HepG2 (cell line): ENCODE measurements at regions not wholly inside any gene's neighbourhood (a gene's known extent, or its start where the extent isn't known, plus 50 kb on each side); places are given as distances from the start of the nearest gene placed in this dataset.

Source experiments
- ATAC-seq: fragments of 200-7000 bp; cut with Tn5 transposase; 3 replicates; pipeline ENCODE4 v1.9.1; 2020; ENCODE audit warnings: mild to moderate bottlenecking, moderate library complexity
- BruUV-seq: library from RNA; stranded (reverse); fragments of 400-500 nt; replicated peaks from 2 replicates; lab custom pipeline; 2021; lab: Mats Ljungman, UMichigan
- CTCF ChIA-PET: fragments of 300-600 bp; formaldehyde crosslinking; extraction: SDS; loops from one replicate; lab custom pipeline; 2021; ENCODE audit warnings: low total read pairs, inconsistent platforms, low intra/inter-chr PET ratio; lab: Yijun Ruan, JAX
- POLR2A ChIA-PET: fragments of 350-600 bp; sonication (Branson Sonifier 250); formaldehyde crosslinking; loops from one replicate; lab custom pipeline; 2020; ENCODE audit warnings: antibody characterized with exemption, inconsistent platforms; lab: Yijun Ruan, JAX
- DNase-seq: peaks from one replicate; pipeline ENCODE4 v3.0.0-alpha.2; 2015; ENCODE audit warnings: low spot score
- FAIRE-seq: peaks from 3 replicates; lab custom pipeline; 2011; peaks lifted over from hg19 to GRCh38; lab: Jason Lieb, UNC
- H2AFZ ChIP-seq: one replicate; pipeline ENCODE4 v1.6.1; 2011; ENCODE audit warnings: low read length, inconsistent platforms
- H3K27ac ChIP-seq: fragments of 300-600 bp; 3 replicates; pipeline ENCODE4 v1.8.0; 2011; ENCODE audit warnings: mixed run types, mild to moderate bottlenecking, mixed read lengths, low read length, inconsistent platforms; ENCODE audit not compliant: insufficient read depth; ENCODE audit errors: extremely low read length
- H3K27me3 ChIP-seq, 2 experiments: fragments of 200-600 bp in 1 of 2; 2 replicates in 1 of 2; 3 replicates in 1 of 2; pipeline versions ENCODE4 v1.6.0 to v1.8.0; 2011; ENCODE audit warnings: low read length in 2 of 2, mild to moderate bottlenecking in 2 of 2, moderate library complexity in 2 of 2, inconsistent platforms in 1 of 2; ENCODE audit not compliant: insufficient read depth in 2 of 2, control insufficient read depth in 1 of 2
- H3K36me3 ChIP-seq, 2 experiments: fragments of 200-600 bp in 1 of 2; replicated peaks in 1 of 2; 2 replicates in 1 of 2; 3 replicates in 1 of 2; pipeline versions ENCODE4 v1.5.1 to v1.8.0; 2011; ENCODE audit warnings: low read length in 2 of 2, inconsistent platforms in 1 of 2; ENCODE audit not compliant: insufficient read depth in 2 of 2, control insufficient read depth in 1 of 2
- H3K4me1 ChIP-seq: 2 replicates; pipeline ENCODE4 v1.5.1; 2012; ENCODE audit warnings: low read length, inconsistent platforms; ENCODE audit not compliant: insufficient read depth
- H3K4me2 ChIP-seq: 2 replicates; pipeline ENCODE4 v1.6.0; 2011; ENCODE audit warnings: low read depth, low read length, inconsistent platforms
- H3K4me3 ChIP-seq, 3 experiments: fragments of 200-600 bp in 1 of 3; sonication (generic), shearing (Covaris generic) in 1 of 3; replicated peaks in 1 of 3; 2 replicates each; pipeline ENCODE4 v1.5.1; 2011 to 2016; ENCODE audit warnings: low read length in 3 of 3, inconsistent platforms in 2 of 3, low read depth in 2 of 3, mild to moderate bottlenecking in 2 of 3, control low read depth in 1 of 3, mixed read lengths in 1 of 3; ENCODE audit not compliant: insufficient read depth in 1 of 3
- H3K79me2 ChIP-seq: one replicate; pipeline ENCODE4 v1.6.1; 2011; ENCODE audit warnings: low read length, inconsistent platforms; ENCODE audit not compliant: insufficient read depth
- H3K9ac ChIP-seq: 2 replicates; pipeline ENCODE4 v1.6.0; 2011; ENCODE audit warnings: mild to moderate bottlenecking, low read depth, low read length, inconsistent platforms; ENCODE audit not compliant: insufficient read depth
- H3K9me3 ChIP-seq: 2 replicates; pipeline ENCODE4 v1.5.1; 2012; ENCODE audit warnings: mild to moderate bottlenecking, low read length
- H4K20me1 ChIP-seq: 2 replicates; pipeline ENCODE4 v1.6.0; 2011; ENCODE audit warnings: inconsistent platforms, mild to moderate bottlenecking, low read length, moderate library complexity; ENCODE audit not compliant: insufficient read depth
- AKAP8 ChIP-seq: sonication (generic); formaldehyde crosslinking; IDR thresholded peaks from 2 replicates; pipeline ENCODE4 v1.5.1; 2020; ENCODE audit warnings: mild to moderate bottlenecking, missing genetic modification reagents
- ASH2L ChIP-seq: fragments of 300-600, 200-600 bp; sonication (generic); IDR thresholded peaks from 2 replicates; pipeline ENCODE4 v1.7.0; 2017; ENCODE audit warnings: low read depth, mild to moderate bottlenecking, moderate library complexity, mixed read lengths, low read length; ENCODE audit not compliant: insufficient read length
- DNMT1 ChIP-seq: sonication (generic); formaldehyde crosslinking; IDR thresholded peaks from 2 replicates; pipeline ENCODE4 v1.5.1; 2020; ENCODE audit warnings: mild to moderate bottlenecking, missing genetic modification reagents
- DR1 ChIP-seq: sonication (generic); formaldehyde crosslinking; IDR thresholded peaks from 2 replicates; pipeline ENCODE4 v1.8.0; 2021; ENCODE audit warnings: mild to moderate bottlenecking, missing genetic modification reagents, inconsistent platforms
- GLI4 ChIP-seq: sonication (generic); formaldehyde crosslinking; IDR thresholded peaks from 2 replicates; pipeline ENCODE4 v1.5.1; 2020; ENCODE audit warnings: missing genetic modification reagents, mild to moderate bottlenecking, moderate library complexity, borderline replicate concordance
- NR0B2 ChIP-seq: sonication (generic); formaldehyde crosslinking; IDR thresholded peaks from 2 replicates; pipeline ENCODE4 v1.4.0; 2020; ENCODE audit warnings: mild to moderate bottlenecking, missing genetic modification reagents
- PHB2 ChIP-seq: fragments of 450-650 bp; IDR thresholded peaks from 2 replicates; pipeline ENCODE4 v1.6.1; 2018; ENCODE audit not compliant: partially characterized antibody
- PLRG1 ChIP-seq: fragments of 450-650 bp; conservative IDR thresholded peaks from 2 replicates; pipeline ENCODE4 v1.6.1; 2016
- POLR2AphosphoS2 ChIP-seq: IDR thresholded peaks from 2 replicates; pipeline ENCODE4 v1.6.1; 2011; ENCODE audit warnings: low read depth, low read length, improper control_type of control experiment
- REL ChIP-seq: sonication (generic); formaldehyde crosslinking; conservative IDR thresholded peaks from 2 replicates; pipeline ENCODE4 v1.8.0; 2022; ENCODE audit warnings: mild to moderate bottlenecking, missing genetic modification reagents, moderate library complexity
- SMARCE1 ChIP-seq: fragments of 450-650 bp; IDR thresholded peaks from 2 replicates; pipeline ENCODE4 v1.6.1; 2017; ENCODE audit warnings: borderline replicate concordance
- TSC22D2 ChIP-seq: sonication (generic); formaldehyde crosslinking; IDR thresholded peaks from 2 replicates; pipeline ENCODE4 v1.5.1; 2020; ENCODE audit warnings: missing genetic modification reagents, mild to moderate bottlenecking, borderline replicate concordance
- ZFP1 ChIP-seq: IDR thresholded peaks from 2 replicates; pipeline ENCODE4 v1.6.1; 2016
- ZNF180 ChIP-seq: sonication (generic); formaldehyde crosslinking; IDR thresholded peaks from 2 replicates; pipeline ENCODE4 v1.4.0; 2020; ENCODE audit warnings: low read depth, missing genetic modification reagents, borderline replicate concordance
- ZNF296 ChIP-seq: sonication (generic); formaldehyde crosslinking; conservative IDR thresholded peaks from 2 replicates; pipeline ENCODE4 v1.5.0; 2020; ENCODE audit warnings: mild to moderate bottlenecking, missing genetic modification reagents
- ZNF557 ChIP-seq: sonication (generic); formaldehyde crosslinking; IDR thresholded peaks from 2 replicates; pipeline ENCODE4 v1.4.0; 2020; ENCODE audit warnings: missing genetic modification reagents
- ZNF615 ChIP-seq: sonication (generic); formaldehyde crosslinking; IDR thresholded peaks from 2 replicates; pipeline ENCODE4 v1.5.0; 2020; ENCODE audit warnings: mild to moderate bottlenecking, missing genetic modification reagents, borderline replicate concordance
- ZSCAN21 ChIP-seq: sonication (generic); formaldehyde crosslinking; IDR thresholded peaks from 2 replicates; pipeline ENCODE4 v1.8.0; 2022; ENCODE audit warnings: mild to moderate bottlenecking, missing genetic modification reagents, moderate library complexity, borderline replicate concordance
- WGBS: methylation state at CpG from one replicate; pipeline ENCODE4 v1.1.6; 2017; ENCODE audit warnings: low lambda C conversion rate; 5-methylcytosine and 5-hydroxymethylcytosine counted together
- in situ Hi-C: cut with HindIII; loops from 2 replicates; pipeline ENCODE4 v1.10.0; 2017; ENCODE audit warnings: low pct_unique_long_range_greater_than_20kb; ENCODE audit not compliant: extremely low pct_ligation_motif_present
- intact Hi-C: fragments of 100-400 bp; cut with micrococcal nuclease; formaldehyde crosslinking; loops from one replicate; pipeline ENCODE4 v1.10.0; 2022; ENCODE audit not compliant: unreplicated experiment
- TF ChIP-seq, protein P1 (sequence below): sonication (generic); formaldehyde crosslinking; conservative IDR thresholded peaks from 2 replicates; pipeline ENCODE4 v1.4.0; 2020; ENCODE audit warnings: mild to moderate bottlenecking, missing genetic modification reagents, moderate library complexity
- TF ChIP-seq, protein P2 (sequence below): sonication (generic); formaldehyde crosslinking; IDR thresholded peaks from 2 replicates; pipeline ENCODE4 v1.5.1; 2020; ENCODE audit warnings: mild to moderate bottlenecking, missing genetic modification reagents, moderate library complexity

DNA sequence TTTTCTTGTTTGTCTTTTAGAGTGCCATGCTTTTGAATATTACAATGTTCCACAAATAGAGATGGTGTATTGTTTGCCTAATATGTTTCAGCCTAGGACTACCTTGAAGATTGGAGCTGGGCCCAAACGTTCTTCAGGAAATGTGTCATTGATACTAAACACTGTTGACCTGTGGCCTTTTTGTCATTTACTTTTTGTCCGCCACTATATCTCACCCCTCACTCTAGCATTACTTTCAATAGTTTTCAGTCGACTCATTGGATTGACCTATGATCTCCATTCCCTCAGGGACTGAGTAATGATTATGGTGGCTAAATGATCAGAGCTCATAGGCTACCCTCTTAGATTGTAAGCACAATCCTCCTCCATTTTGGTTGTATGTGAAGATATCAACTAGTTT, 115.8 kb downstream of the NUDT12 start:
- in situ Hi-C loops: no loop called here
- POLR2A ChIA-PET: no interaction called here
- intact Hi-C loops: no loop called here

More for the DNA sequence above, 115.8 kb downstream of the NUDT12 start:
- Histone ChIP-seq H3K36me3 (no peaks in the 10 kb centered on the region), H3K9ac (no peak overlapping the region), H3K27ac (no peak overlapping the region), H3K4me3 (no peak overlapping the region), H2AFZ (no peak overlapping the region), H3K79me2 (no peaks in the 10 kb centered on the region), H3K27me3 (no peaks in the 10 kb centered on the region)
- BruUV-seq: no TSS peak
- no peak for FAIRE-seq
- TF ChIP-seq PHB2: no peak
- no peak for TF ChIP-seq ZFP1
- no peak for TF ChIP-seq AKAP8 (CRISPR knock-in tag)
- TF ChIP-seq REL: no peak
- TF ChIP-seq ZNF557 (CRISPR knock-in tag): no peak
- no peak for TF ChIP-seq DNMT1
- TF ChIP-seq POLR2AphosphoS2: no peak
- no peak for TF ChIP-seq ASH2L
- TF ChIP-seq TSC22D2 (CRISPR knock-in tag): no peak
- TF ChIP-seq GLI4 (CRISPR knock-in tag): no peak
- TF ChIP-seq ZNF296 (CRISPR knock-in tag): no peak
- no peak for TF ChIP-seq ZSCAN21 (CRISPR knock-in tag)
- no peak for TF ChIP-seq NR0B2
- TF ChIP-seq SMARCE1: no peak
- no peak for TF ChIP-seq PLRG1
- no peak for TF ChIP-seq DR1
- no peak for TF ChIP-seq ZNF180 (CRISPR knock-in tag)
- TF ChIP-seq, protein P1, sequence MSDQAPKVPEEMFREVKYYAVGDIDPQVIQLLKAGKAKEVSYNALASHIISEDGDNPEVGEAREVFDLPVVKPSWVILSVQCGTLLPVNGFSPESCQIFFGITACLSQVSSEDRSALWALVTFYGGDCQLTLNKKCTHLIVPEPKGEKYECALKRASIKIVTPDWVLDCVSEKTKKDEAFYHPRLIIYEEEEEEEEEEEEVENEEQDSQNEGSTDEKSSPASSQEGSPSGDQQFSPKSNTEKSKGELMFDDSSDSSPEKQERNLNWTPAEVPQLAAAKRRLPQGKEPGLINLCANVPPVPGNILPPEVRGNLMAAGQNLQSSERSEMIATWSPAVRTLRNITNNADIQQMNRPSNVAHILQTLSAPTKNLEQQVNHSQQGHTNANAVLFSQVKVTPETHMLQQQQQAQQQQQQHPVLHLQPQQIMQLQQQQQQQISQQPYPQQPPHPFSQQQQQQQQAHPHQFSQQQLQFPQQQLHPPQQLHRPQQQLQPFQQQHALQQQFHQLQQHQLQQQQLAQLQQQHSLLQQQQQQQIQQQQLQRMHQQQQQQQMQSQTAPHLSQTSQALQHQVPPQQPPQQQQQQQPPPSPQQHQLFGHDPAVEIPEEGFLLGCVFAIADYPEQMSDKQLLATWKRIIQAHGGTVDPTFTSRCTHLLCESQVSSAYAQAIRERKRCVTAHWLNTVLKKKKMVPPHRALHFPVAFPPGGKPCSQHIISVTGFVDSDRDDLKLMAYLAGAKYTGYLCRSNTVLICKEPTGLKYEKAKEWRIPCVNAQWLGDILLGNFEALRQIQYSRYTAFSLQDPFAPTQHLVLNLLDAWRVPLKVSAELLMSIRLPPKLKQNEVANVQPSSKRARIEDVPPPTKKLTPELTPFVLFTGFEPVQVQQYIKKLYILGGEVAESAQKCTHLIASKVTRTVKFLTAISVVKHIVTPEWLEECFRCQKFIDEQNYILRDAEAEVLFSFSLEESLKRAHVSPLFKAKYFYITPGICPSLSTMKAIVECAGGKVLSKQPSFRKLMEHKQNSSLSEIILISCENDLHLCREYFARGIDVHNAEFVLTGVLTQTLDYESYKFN: no peak
- TF ChIP-seq, protein P2, sequence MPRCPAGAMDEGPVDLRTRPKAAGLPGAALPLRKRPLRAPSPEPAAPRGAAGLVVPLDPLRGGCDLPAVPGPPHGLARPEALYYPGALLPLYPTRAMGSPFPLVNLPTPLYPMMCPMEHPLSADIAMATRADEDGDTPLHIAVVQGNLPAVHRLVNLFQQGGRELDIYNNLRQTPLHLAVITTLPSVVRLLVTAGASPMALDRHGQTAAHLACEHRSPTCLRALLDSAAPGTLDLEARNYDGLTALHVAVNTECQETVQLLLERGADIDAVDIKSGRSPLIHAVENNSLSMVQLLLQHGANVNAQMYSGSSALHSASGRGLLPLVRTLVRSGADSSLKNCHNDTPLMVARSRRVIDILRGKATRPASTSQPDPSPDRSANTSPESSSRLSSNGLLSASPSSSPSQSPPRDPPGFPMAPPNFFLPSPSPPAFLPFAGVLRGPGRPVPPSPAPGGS (CRISPR knock-in tag): no peak
- TF ChIP-seq ZNF615 (CRISPR knock-in tag): no peak
- TF ChIP-seq, all 625 proteins: peak for 0
- no peak overlapping the region for H3K4me2 ChIP-seq
- H3K4me1 ChIP-seq: no peaks in the 10 kb centered on the region
- H3K9me3 ChIP-seq: no peaks in the 10 kb centered on the region
- 3% methylated on average over 3 of the region's 3 CpGs for WGBS
- no peaks in the 10 kb centered on the region for H4K20me1 ChIP-seq
- CTCF ChIA-PET: no interaction called here
- no peak for ATAC-seq
- no peak for DNase-seq
